ENCODE measurements at regions not wholly inside any gene's neighbourhood (a gene's known extent, or its start where the extent isn't known, plus 50 kb on each side); places are given as distances from the start of the nearest gene placed in this dataset.

- TF ChIP-seq, protein P1, sequence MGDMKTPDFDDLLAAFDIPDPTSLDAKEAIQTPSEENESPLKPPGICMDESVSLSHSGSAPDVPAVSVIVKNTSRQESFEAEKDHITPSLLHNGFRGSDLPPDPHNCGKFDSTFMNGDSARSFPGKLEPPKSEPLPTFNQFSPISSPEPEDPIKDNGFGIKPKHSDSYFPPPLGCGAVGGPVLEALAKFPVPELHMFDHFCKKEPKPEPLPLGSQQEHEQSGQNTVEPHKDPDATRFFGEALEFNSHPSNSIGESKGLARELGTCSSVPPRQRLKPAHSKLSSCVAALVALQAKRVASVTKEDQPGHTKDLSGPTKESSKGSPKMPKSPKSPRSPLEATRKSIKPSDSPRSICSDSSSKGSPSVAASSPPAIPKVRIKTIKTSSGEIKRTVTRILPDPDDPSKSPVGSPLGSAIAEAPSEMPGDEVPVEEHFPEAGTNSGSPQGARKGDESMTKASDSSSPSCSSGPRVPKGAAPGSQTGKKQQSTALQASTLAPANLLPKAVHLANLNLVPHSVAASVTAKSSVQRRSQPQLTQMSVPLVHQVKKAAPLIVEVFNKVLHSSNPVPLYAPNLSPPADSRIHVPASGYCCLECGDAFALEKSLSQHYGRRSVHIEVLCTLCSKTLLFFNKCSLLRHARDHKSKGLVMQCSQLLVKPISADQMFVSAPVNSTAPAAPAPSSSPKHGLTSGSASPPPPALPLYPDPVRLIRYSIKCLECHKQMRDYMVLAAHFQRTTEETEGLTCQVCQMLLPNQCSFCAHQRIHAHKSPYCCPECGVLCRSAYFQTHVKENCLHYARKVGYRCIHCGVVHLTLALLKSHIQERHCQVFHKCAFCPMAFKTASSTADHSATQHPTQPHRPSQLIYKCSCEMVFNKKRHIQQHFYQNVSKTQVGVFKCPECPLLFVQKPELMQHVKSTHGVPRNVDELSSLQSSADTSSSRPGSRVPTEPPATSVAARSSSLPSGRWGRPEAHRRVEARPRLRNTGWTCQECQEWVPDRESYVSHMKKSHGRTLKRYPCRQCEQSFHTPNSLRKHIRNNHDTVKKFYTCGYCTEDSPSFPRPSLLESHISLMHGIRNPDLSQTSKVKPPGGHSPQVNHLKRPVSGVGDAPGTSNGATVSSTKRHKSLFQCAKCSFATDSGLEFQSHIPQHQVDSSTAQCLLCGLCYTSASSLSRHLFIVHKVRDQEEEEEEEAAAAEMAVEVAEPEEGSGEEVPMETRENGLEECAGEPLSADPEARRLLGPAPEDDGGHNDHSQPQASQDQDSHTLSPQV (IDR thresholded peaks at IDR 0.05) = no peak
- TF ChIP-seq MBD1 (CRISPR knock-in tag; IDR thresholded peaks at IDR 0.05) = no peak
- no peak for TF ChIP-seq HNRNPL (IDR thresholded peaks at IDR 0.05; ENCODE audit: low read depth, low read length)
- TF ChIP-seq HNRNPUL1 (IDR thresholded peaks at IDR 0.05; ENCODE audit: low read length) = no peak
- TF ChIP-seq SMAD2 (IDR thresholded peaks at IDR 0.05; ENCODE audit: low read depth, low read length) = no peak
- TF ChIP-seq, protein P2, sequence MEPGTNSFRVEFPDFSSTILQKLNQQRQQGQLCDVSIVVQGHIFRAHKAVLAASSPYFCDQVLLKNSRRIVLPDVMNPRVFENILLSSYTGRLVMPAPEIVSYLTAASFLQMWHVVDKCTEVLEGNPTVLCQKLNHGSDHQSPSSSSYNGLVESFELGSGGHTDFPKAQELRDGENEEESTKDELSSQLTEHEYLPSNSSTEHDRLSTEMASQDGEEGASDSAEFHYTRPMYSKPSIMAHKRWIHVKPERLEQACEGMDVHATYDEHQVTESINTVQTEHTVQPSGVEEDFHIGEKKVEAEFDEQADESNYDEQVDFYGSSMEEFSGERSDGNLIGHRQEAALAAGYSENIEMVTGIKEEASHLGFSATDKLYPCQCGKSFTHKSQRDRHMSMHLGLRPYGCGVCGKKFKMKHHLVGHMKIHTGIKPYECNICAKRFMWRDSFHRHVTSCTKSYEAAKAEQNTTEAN (CRISPR knock-in tag; IDR thresholded peaks at IDR 0.05) = no peak
These were observed 581.2 kb downstream of the CDH18 start (continued) for GRCh38 chr5:19406576-19407365.
